Fibroblast of lung (primary cell): ENCODE measurements at regions not wholly inside any gene's neighbourhood (a gene's known extent, or its start where the extent isn't known, plus 50 kb on each side); places are given as distances from the start of the nearest gene placed in this dataset.

Experiments
- CTCF ChIP-seq, 2 donors: IDR thresholded peaks in 1 of 2; conservative IDR thresholded peaks in 1 of 2; 1 replicate in 1 of 2; 2 replicates in 1 of 2; pipeline ENCODE4 v1.5.1; 2011 to 2012; ENCODE audit warnings: low read length in 2 of 2, control low read depth in 1 of 2, inconsistent platforms in 1 of 2, low read depth in 1 of 2, mild to moderate bottlenecking in 1 of 2
- EZH2 ChIP-seq: IDR thresholded peaks from 2 replicates; pipeline ENCODE4 v1.5.1; 2012; ENCODE audit warnings: low read length, control low read depth, mild to moderate bottlenecking; ENCODE audit errors: missing control alignments

GRCh38 chr1:234975122-234975940 is 153.3 kb downstream of the TOMM20 start:
- TF ChIP-seq CTCF (conservative IDR thresholded peaks at IDR 0.05 in 1 of 2, IDR thresholded peaks at IDR 0.05 in 1 of 2; ENCODE audit: low read depth in 1 of 2, low read length in 2 of 2) (no peak), EZH2 (no peak)
